Heart left ventricle (tissue), 13 donors: ENCODE measurements at regions not wholly inside any gene's neighbourhood (a gene's known extent, or its start where the extent isn't known, plus 50 kb on each side); places are given as distances from the start of the nearest gene placed in this dataset.

Source experiments
- CTCF ChIP-seq, 12 donors: fragments of 200-600 bp; sonication (generic) in 4 of 12; IDR thresholded peaks; one replicate each; pipeline versions ENCODE4 v1.5.0 to v1.8.0; 2018 to 2022; ENCODE audit warnings: antibody characterized with exemption in 12 of 12, mild to moderate bottlenecking in 5 of 12
- POLR2A ChIP-seq, 2 donors: fragments of 450-650 bp; IDR thresholded peaks; one replicate each; pipeline ENCODE4 v1.6.1; 2017; ENCODE audit warnings: antibody characterized with exemption in 2 of 2, mild to moderate bottlenecking in 2 of 2, moderate library complexity in 2 of 2
- donor health status: ischemic (EF 13 %, LVEDD 7.1; RV severe dilation, severe dysfunction).
- donor health status: DM: no; HTN: yes; CAD: no.
- donor health status: DM: no; HTN: no; CAD: no.
- donor health status: ischemic (EF 25% LVEDD 6.9; RV normal size, moderate dysfunction).
- donor health status: ischemic (EF 25% LVEDD 5.7; RV mildly dilated, moderate dysfunction).
- donor health status: ischemic (EF 35%, LVEDD 5.7; RV mildly dilated, moderate dysfunction).
- donor health status: nonischemic (EF 11% LVEDD 7.7; RV severe dilation, severe dysfunction).
- donor health status: DM: yes; HTN: yes; CAD: no.
- donor health status: PGD.
- donor health status: ischemic (EF 29% LVEDD 5.4; RV normal size, mild dysfunction).
- donor health status: nonischemic (EF 23%, LVEDD 6.1; RV moderate dilation, normal function).

GRCh38 chr1:8211883-8212579 lies 105.9 kb upstream of the SLC45A1 start:
- TF ChIP-seq CTCF (IDR thresholded peaks at IDR 0.05) (no peak), POLR2A (IDR thresholded peaks at IDR 0.05) (no peak)
